SK-N-SH (cell line): ENCODE measurements at regions not wholly inside any gene's neighbourhood (a gene's known extent, or its start where the extent isn't known, plus 50 kb on each side); places are given as distances from the start of the nearest gene placed in this dataset.

Source experiments
- CTCF ChIA-PET: fragments of 300-600, 350-600 bp; formaldehyde crosslinking; extraction: SDS; loops from one replicate; lab custom pipeline; 2021; lab: Yijun Ruan, JAX
- POLR2A ChIA-PET: fragments of 350-600 bp; sonication (Branson Sonifier 250); formaldehyde crosslinking; extraction: SDS; loops from one replicate; lab custom pipeline; 2020; ENCODE audit warnings: antibody characterized with exemption, inconsistent platforms; lab: Yijun Ruan, JAX
- DNase-seq: peaks from one replicate; pipeline ENCODE4 v3.0.0; 2012
- H2AFZ ChIP-seq: fragments of 200-600 bp; sonication (generic); 2 replicates; pipeline ENCODE4 v1.8.1; 2016; ENCODE audit warnings: antibody characterized with exemption, mild to moderate bottlenecking, low read depth
- H3F3A ChIP-seq: fragments of 200-600 bp; sonication (generic); replicated peaks from 2 replicates; pipeline ENCODE3; 2016; ENCODE audit warnings: antibody characterized with exemption, mild to moderate bottlenecking; ENCODE audit not compliant: insufficient read depth
- H3K27ac ChIP-seq, 2 experiments: fragments of 200-500 bp in 1 of 2; fragments of 200-600 bp in 1 of 2; sonication (Bioruptor generic) in 1 of 2; sonication (generic), shearing (Covaris generic) in 1 of 2; 2 replicates each; pipeline versions ENCODE4 v1.5.1 to v1.6.1; 2014 to 2016; ENCODE audit warnings: low read depth in 2 of 2, inconsistent platforms in 1 of 2, low read length in 1 of 2, mild to moderate bottlenecking in 1 of 2, mixed read lengths in 1 of 2
- H3K27me3 ChIP-seq: fragments of 200-600 bp; sonication (generic), shearing (Covaris generic); 2 replicates; pipeline ENCODE4 v1.6.1; 2016; ENCODE audit warnings: mixed run types; ENCODE audit not compliant: insufficient read depth
- H3K36me3 ChIP-seq, 2 experiments: fragments of 200-500 bp in 1 of 2; fragments of 200-600 bp in 1 of 2; sonication (Bioruptor generic) in 1 of 2; sonication (generic) in 1 of 2; replicated peaks in 1 of 2; 2 replicates each; pipeline versions ENCODE3 to v1.5.1; 2014 to 2016; ENCODE audit warnings: low read length in 1 of 2, mild to moderate bottlenecking in 1 of 2; ENCODE audit not compliant: insufficient read depth in 2 of 2, control insufficient read depth in 1 of 2
- H3K4me1 ChIP-seq, 2 experiments: fragments of 200-500 bp in 1 of 2; fragments of 200-600 bp in 1 of 2; sonication (Bioruptor generic) in 1 of 2; sonication (generic), shearing (Covaris generic) in 1 of 2; 2 replicates each; pipeline versions ENCODE4 v1.5.1 to v1.6.1; 2014 to 2016; ENCODE audit warnings: low read depth in 1 of 2, low read length in 1 of 2, mixed run types in 1 of 2; ENCODE audit not compliant: insufficient read depth in 2 of 2, control insufficient read depth in 1 of 2
- H3K4me2 ChIP-seq: fragments of 200-600 bp; sonication (generic), shearing (Covaris generic); 2 replicates; pipeline ENCODE4 v1.6.1; 2017; ENCODE audit warnings: mixed run types
- H3K4me3 ChIP-seq, 2 experiments: fragments of 200-500 bp in 1 of 2; fragments of 200-600 bp in 1 of 2; sonication (Bioruptor generic) in 1 of 2; sonication (generic), shearing (Covaris generic) in 1 of 2; 2 replicates each; pipeline versions ENCODE4 v1.5.1 to v1.8.1; 2014 to 2016; ENCODE audit warnings: low read depth in 2 of 2, inconsistent platforms in 1 of 2, low read length in 1 of 2, mild to moderate bottlenecking in 1 of 2, mixed read lengths in 1 of 2, moderate library complexity in 1 of 2
- H3K79me2 ChIP-seq: fragments of 200-600 bp; sonication (generic); 2 replicates; pipeline ENCODE4 v1.8.1; 2017; ENCODE audit warnings: mild to moderate bottlenecking; ENCODE audit not compliant: insufficient read depth
- H3K9ac ChIP-seq: fragments of 200-600 bp; sonication (generic); 2 replicates; pipeline ENCODE4 v1.6.1; 2017; ENCODE audit warnings: mixed run types
- H3K9me2 ChIP-seq: fragments of 200-600 bp; sonication (generic); 2 replicates; pipeline ENCODE4 v1.6.1; 2017; ENCODE audit warnings: mixed run types
- H3K9me3 ChIP-seq: fragments of 200-600 bp; sonication (generic); 2 replicates; pipeline ENCODE4 v1.6.1; 2017; ENCODE audit warnings: mixed run types, mild to moderate bottlenecking, moderate library complexity
- H4K20me1 ChIP-seq: fragments of 200-600 bp; sonication (generic); 2 replicates; pipeline ENCODE4 v1.6.1; 2017; ENCODE audit warnings: mild to moderate bottlenecking, mixed run types; ENCODE audit not compliant: insufficient read depth
- CHD2 ChIP-seq: fragments of 150-350 bp; IDR thresholded peaks from 2 replicates; pipeline ENCODE4 v1.6.1; 2018; ENCODE audit warnings: low read length; ENCODE audit not compliant: partially characterized antibody
- CTCF ChIP-seq: fragments of 200-600 bp; sonication (generic); IDR thresholded peaks from 2 replicates; pipeline ENCODE4 v1.6.1; 2017; ENCODE audit warnings: antibody characterized with exemption, mild to moderate bottlenecking, moderate library complexity
- ELF1 ChIP-seq: IDR thresholded peaks from 2 replicates; pipeline ENCODE4 v1.4.0; 2012
- EZH2phosphoT487 ChIP-seq: fragments of 200-600 bp; sonication (generic); IDR thresholded peaks from 2 replicates; pipeline ENCODE4 v1.6.1; 2017; ENCODE audit warnings: low read depth, mixed run types, mild to moderate bottlenecking, antibody characterized with exemption, moderate library complexity, borderline replicate concordance
- FOXJ3 ChIP-seq: sonication (generic); formaldehyde crosslinking; IDR thresholded peaks from 2 replicates; pipeline ENCODE4 v1.5.1; 2020; ENCODE audit warnings: mild to moderate bottlenecking, missing genetic modification reagents
- FOXM1 ChIP-seq: IDR thresholded peaks from 2 replicates; pipeline ENCODE4 v1.4.0; 2012; ENCODE audit warnings: low read depth, mild to moderate bottlenecking
- GABPA ChIP-seq: IDR thresholded peaks from 2 replicates; pipeline ENCODE4 v1.4.0; 2012; ENCODE audit warnings: low read depth, mild to moderate bottlenecking
- GATA2 ChIP-seq: sonication (generic); formaldehyde crosslinking; IDR thresholded peaks from 2 replicates; pipeline ENCODE4 v1.5.0; 2020; ENCODE audit warnings: mild to moderate bottlenecking, missing genetic modification reagents
- IRF3 ChIP-seq: fragments of 150-350 bp; IDR thresholded peaks from 2 replicates; pipeline ENCODE4 v1.6.1; 2016; ENCODE audit warnings: mild to moderate bottlenecking, low read depth, low read length
- JUND ChIP-seq: IDR thresholded peaks from 2 replicates; pipeline ENCODE4 v1.4.0; 2012
- MAX ChIP-seq: IDR thresholded peaks from 2 replicates; pipeline ENCODE4 v1.4.0; 2012; ENCODE audit warnings: low read depth
- MEF2A ChIP-seq: IDR thresholded peaks from 2 replicates; pipeline ENCODE4 v1.4.0; 2012; ENCODE audit warnings: low read depth, borderline replicate concordance
- MXI1 ChIP-seq: IDR thresholded peaks from 2 replicates; pipeline ENCODE4 v1.6.1; 2012; ENCODE audit warnings: mild to moderate bottlenecking, low read depth, low read length, improper control_type of control experiment
- POLR2AphosphoS5 ChIP-seq: IDR thresholded peaks from 2 replicates; pipeline ENCODE4 v1.6.1; 2012; ENCODE audit warnings: low read depth, low read length
- RCOR1 ChIP-seq: fragments of 150-350 bp; IDR thresholded peaks from 2 replicates; pipeline ENCODE4 v1.6.1; 2017; ENCODE audit warnings: antibody characterized with exemption, low read length
- RXRA ChIP-seq: IDR thresholded peaks from 2 replicates; pipeline ENCODE4 v1.4.0; 2012; ENCODE audit warnings: low read depth, mild to moderate bottlenecking, borderline replicate concordance
- SMC3 ChIP-seq: IDR thresholded peaks from 2 replicates; pipeline ENCODE4 v1.6.1; 2012; ENCODE audit warnings: low read depth, low read length, improper control_type of control experiment
- TAF1 ChIP-seq: IDR thresholded peaks from 2 replicates; pipeline ENCODE4 v1.6.1; 2012; ENCODE audit warnings: low read depth, mild to moderate bottlenecking, low read length, moderate library complexity, borderline replicate concordance
- USF2 ChIP-seq: fragments of 150-350 bp; IDR thresholded peaks from 2 replicates; pipeline ENCODE4 v1.6.1; 2017; ENCODE audit warnings: antibody characterized with exemption, low read length, low read depth, borderline replicate concordance
- YY1 ChIP-seq: IDR thresholded peaks from 2 replicates; pipeline ENCODE4 v1.4.0; 2012; ENCODE audit warnings: low read depth, mild to moderate bottlenecking
- WGBS: methylation state at CpG from one replicate; pipeline ENCODE4 v1.1.6; 2017; ENCODE audit warnings: low lambda C conversion rate; 5-methylcytosine and 5-hydroxymethylcytosine counted together

- Histone ChIP-seq H3K9ac (no peak overlapping the region), H3K27ac (no peak overlapping the region), H3K9me3 (no peaks in the 10 kb centered on the region), H3K4me1 (peaks cover 0 to 5% of the 10 kb centered on the region in 2 experiments; a peak in 2 of 4 replicates), H3K79me2 (no peaks in the 10 kb centered on the region), H3K9me2 (no peaks in the 10 kb centered on the region), H4K20me1 (no peaks in the 10 kb centered on the region), H3K4me2 (no peak overlapping the region), H3F3A (no peaks in the 10 kb centered on the region), H3K27me3 (no peaks in the 10 kb centered on the region), H3K36me3 (no peaks in the 10 kb centered on the region), H3K4me3 (no peak overlapping the region), H2AFZ (no peak overlapping the region)
- TF ChIP-seq RXRA (no peak), GATA2 (no peak), GABPA (no peak), MXI1 (no peak), IRF3 (no peak), FOXM1 (no peak), POLR2AphosphoS5 (no peak), EZH2phosphoT487 (no peak), MEF2A (no peak), TAF1 (no peak), SMC3 (no peak), FOXJ3 (CRISPR knock-in tag) (no peak), CTCF (no peak), CHD2 (no peak), RCOR1 (no peak), MAX (no peak), ELF1 (no peak), USF2 (no peak), JUND (no peak), YY1 (no peak)
- whole genome bisulfite sequencing = 90% methylated on average over 3 of the region's 3 CpGs
- ChIA-PET POLR2A (no interaction called here), CTCF (interaction anchor here (1.1 kb wide), 1 partner anchor 165 kb away, joined by 3 read pairs; no protein-coding TSS in a partner anchor)
- DNase-seq = no peak
These were observed 158.6 kb downstream of the GJA1 start for GRCh38 chr6:121594053-121594452.
